Dendritic cell treated with granulocyte-macrophage colony-stimulating factor and Interleukin-4, amounts not matched to agents 40 ng/mL and 50 ng/mL, for 4 days (primary cell): ENCODE measurements at regions not wholly inside any gene's neighbourhood (a gene's known extent, or its start where the extent isn't known, plus 50 kb on each side); places are given as distances from the start of the nearest gene placed in this dataset.

Experiments
- H3K27ac Mint-ChIP-seq: one replicate; pipeline ENCODE4 v1.8.0; 2022; ENCODE audit warnings: mild to moderate bottlenecking, mixed read lengths
- H3K27me3 Mint-ChIP-seq: one replicate; pipeline ENCODE4 v1.8.0; 2022; ENCODE audit warnings: mild to moderate bottlenecking, mixed read lengths
- H3K36me3 Mint-ChIP-seq: one replicate; pipeline ENCODE4 v1.8.0; 2022; ENCODE audit warnings: low read depth, mixed read lengths
- H3K4me1 Mint-ChIP-seq: one replicate; pipeline ENCODE4 v1.8.0; 2022; ENCODE audit warnings: low read depth, mixed read lengths
- H3K4me3 Mint-ChIP-seq: one replicate; pipeline ENCODE4 v1.8.0; 2022; ENCODE audit warnings: mild to moderate bottlenecking, moderate library complexity, mixed read lengths
- H3K9me3 Mint-ChIP-seq: one replicate; pipeline ENCODE4 v1.8.0; 2022; ENCODE audit warnings: mixed read lengths
- intact Hi-C: fragments of 100-400 bp; cut with micrococcal nuclease; formaldehyde crosslinking; loops from one replicate; pipeline ENCODE4 v1.15.0; 2022

DNA sequence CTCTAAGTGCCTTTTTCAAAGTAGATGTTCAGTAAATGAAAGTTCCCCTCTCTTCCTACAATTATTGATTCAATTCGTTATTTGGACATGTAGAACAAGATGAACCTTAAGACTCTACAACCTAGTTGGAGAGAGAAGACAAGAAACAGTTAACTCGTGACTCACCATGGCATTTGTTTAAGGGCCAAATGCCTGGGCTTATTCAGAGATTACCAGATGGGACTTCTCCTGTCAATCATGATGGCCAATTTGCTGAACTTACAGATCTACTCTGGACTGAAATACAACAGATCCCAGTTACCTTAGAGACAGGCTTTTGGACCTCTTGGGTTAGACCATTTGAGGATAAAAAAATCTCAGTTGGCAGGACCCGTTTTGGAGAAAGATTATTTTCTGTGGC lies 93.5 kb downstream of the C1orf94 start:
- peaks cover 4% of the 10 kb centered on the region for H3K27me3 Mint-ChIP-seq
- no peaks in the 10 kb centered on the region for H3K4me1 Mint-ChIP-seq
- no peak overlapping the region for H3K27ac Mint-ChIP-seq
- intact Hi-C loops, result no loop called here
- no peak overlapping the region for H3K4me3 Mint-ChIP-seq
- no peaks in the 10 kb centered on the region for H3K36me3 Mint-ChIP-seq
- no peaks in the 10 kb centered on the region for H3K9me3 Mint-ChIP-seq

DNA sequence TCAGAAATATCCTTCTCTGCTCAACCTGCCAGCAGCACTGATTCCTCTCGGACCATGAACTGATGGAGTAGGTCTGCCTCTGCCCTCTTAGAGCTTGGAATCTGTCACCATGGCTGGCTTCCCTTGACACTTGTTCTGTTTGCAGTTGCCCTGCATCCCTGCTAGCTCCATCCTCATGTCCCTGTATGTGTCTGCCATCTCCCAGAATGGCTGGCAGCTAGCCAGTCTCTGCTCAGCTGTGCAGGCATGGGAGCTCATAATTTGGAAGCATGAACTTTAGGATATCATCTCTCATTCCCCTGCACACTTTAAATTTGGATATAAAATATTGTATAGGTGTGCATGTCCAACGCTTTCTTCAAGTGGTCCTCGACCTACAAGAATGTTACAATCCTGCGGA lies 95.4 kb downstream of the C1orf94 start:
- Mint-ChIP-seq H3K36me3 (no peaks in the 10 kb centered on the region), H3K4me3 (no peak overlapping the region), H3K27ac (no peak overlapping the region), H3K4me1 (no peaks in the 10 kb centered on the region), H3K9me3 (no peaks in the 10 kb centered on the region), H3K27me3 (no peaks in the 10 kb centered on the region)
- intact Hi-C loops, result no loop called here

DNA sequence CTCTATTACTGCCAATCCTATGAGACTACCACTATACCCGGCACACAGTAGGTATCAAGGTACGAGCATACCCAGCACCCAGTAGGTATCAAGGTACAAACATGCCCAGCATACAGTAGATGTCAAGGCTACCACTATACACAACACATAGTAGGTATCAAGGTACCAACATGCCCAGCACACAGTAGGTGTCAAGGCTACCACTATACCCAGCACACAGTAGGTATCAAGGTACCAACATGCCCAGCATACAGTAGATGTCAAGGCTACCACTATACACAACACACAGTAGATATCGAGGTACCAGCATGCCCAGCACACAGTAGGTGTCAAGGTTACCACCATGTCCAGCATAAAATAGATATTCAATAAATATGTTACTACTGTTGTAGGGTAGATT lies 98.4 kb downstream of the C1orf94 start:
- no peaks in the 10 kb centered on the region for H3K27me3 Mint-ChIP-seq
- H3K9me3 Mint-ChIP-seq, result no peaks in the 10 kb centered on the region
- H3K27ac Mint-ChIP-seq, result no peak overlapping the region
- no peak overlapping the region for H3K4me3 Mint-ChIP-seq
- H3K36me3 Mint-ChIP-seq, result no peaks in the 10 kb centered on the region
- no peaks in the 10 kb centered on the region for H3K4me1 Mint-ChIP-seq
- intact Hi-C loops, result no loop called here

DNA sequence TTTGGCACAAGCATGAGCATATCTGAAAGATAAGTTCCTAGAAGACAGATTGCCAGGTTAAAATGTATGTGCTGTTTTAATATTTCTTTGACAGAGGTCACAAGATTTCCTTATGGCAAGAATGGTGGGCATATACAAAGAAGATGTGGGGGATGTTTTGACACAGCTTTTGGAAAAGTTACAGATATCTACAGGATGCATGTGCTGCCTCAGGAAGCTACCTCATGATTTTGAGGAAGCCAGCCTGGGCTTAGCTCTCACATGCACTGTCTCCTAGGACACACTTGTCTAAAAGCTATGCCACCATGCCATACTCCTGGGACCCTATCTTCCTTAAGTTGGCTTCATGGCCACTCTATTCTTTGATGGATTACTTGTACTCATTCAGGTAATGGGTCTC lies 99.9 kb downstream of the C1orf94 start:
- Mint-ChIP-seq H3K4me3 (no peak overlapping the region), H3K27ac (no peak overlapping the region)

DNA sequence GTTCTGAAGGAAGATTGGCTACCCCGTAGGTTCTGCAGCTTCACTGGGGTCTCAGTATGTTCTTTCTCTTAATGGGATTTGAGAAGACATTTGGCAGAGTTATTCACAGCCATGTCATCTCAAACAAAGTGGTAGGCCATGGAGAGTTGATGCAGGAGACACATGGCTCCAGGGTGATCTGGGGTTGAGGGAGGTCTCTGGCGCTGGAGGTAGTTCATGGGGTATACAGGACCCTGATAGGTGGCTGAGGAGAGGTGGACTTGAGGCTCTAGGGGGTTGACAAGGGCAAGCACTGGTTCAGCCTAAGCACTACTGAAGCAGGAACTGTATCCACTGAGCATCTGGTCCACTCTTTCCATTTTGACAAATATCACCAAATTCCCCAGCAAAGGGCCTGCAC lies 100.4 kb downstream of the C1orf94 start:
- Mint-ChIP-seq H3K9me3 (no peaks in the 10 kb centered on the region), H3K36me3 (no peaks in the 10 kb centered on the region), H3K4me3 (no peak overlapping the region), H3K27ac (no peak overlapping the region), H3K4me1 (no peaks in the 10 kb centered on the region), H3K27me3 (no peaks in the 10 kb centered on the region)
- intact Hi-C loops, result no loop called here

More for the DNA sequence above, 99.9 kb downstream of the C1orf94 start:
- Mint-ChIP-seq H3K27me3 (no peaks in the 10 kb centered on the region), H3K36me3 (no peaks in the 10 kb centered on the region), H3K9me3 (no peaks in the 10 kb centered on the region), H3K4me1 (no peaks in the 10 kb centered on the region)
- intact Hi-C loops, result no loop called here

DNA sequence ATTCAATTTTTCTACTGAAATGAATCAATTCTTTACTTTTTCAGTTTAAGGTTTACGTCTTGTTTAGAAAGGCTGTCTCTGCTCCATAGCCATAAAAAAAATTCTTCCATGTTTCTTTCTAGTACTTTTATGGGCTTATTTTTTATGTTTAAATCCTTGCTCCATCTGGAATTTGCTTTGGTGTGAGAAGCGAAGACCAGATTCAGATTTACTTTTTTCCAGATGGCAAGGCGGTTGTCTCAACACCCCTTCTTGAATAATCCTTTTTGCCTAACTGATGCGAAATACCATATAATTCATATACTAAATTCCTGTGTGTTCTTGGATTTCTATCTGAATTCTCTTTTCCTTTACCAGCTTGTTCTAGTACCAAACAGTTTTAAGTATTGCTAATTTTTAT lies 101.5 kb downstream of the C1orf94 start:
- Mint-ChIP-seq H3K27me3 (no peaks in the 10 kb centered on the region), H3K36me3 (no peaks in the 10 kb centered on the region), H3K4me3 (no peak overlapping the region), H3K4me1 (no peaks in the 10 kb centered on the region), H3K9me3 (no peaks in the 10 kb centered on the region), H3K27ac (no peak overlapping the region)
- intact Hi-C loops, result no loop called here

DNA sequence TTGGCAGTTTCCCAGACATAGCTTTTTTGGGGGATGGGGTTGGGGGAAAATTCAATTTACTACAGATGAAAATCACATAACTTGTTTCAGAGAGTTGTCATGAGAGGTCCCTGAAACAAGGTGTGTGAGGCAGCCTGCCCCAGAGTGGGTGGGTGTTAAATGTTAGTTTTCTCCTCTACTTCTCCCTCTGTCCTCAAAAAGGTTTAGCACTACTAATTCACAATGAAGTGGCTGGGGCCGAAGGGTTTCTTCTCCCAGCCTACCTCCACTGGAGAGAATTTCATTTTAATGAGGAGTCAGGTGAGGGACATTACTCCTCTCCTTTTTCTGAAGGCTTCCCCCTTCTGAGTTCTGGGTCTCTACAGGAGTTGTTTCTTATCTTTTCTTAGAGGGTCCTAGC lies 103.3 kb downstream of the C1orf94 start:
- Mint-ChIP-seq H3K27me3 (no peaks in the 10 kb centered on the region), H3K27ac (no peak overlapping the region)

DNA sequence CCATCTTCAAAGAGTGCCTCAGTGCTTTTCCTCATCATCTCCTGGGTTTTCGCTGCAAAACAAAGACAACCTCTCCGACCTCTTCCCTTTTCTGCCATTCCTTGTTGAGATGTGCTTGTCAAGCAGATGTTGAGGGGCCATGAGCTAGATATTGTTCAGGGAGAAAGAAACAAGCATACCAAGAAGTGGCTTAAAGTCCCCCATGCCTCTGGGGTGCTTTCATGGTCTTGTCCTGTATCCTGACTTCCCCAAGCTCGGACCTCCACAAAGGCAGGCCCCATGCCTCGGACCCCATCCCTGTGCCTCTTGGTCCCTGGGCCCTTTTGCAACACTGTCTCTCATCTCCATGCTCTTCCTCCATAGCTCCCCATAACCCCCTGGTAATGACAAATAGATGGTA lies 103.8 kb downstream of the C1orf94 start:
- Mint-ChIP-seq H3K9me3 (no peaks in the 10 kb centered on the region), H3K27me3 (no peaks in the 10 kb centered on the region), H3K27ac (no peak overlapping the region), H3K4me3 (no peak overlapping the region), H3K4me1 (no peaks in the 10 kb centered on the region), H3K36me3 (no peaks in the 10 kb centered on the region)
- intact Hi-C loops, result no loop called here

More for the DNA sequence above, 103.3 kb downstream of the C1orf94 start:
- no peaks in the 10 kb centered on the region for H3K9me3 Mint-ChIP-seq
- intact Hi-C loops, result no loop called here
- H3K4me3 Mint-ChIP-seq, result no peak overlapping the region
- no peaks in the 10 kb centered on the region for H3K4me1 Mint-ChIP-seq
- H3K36me3 Mint-ChIP-seq, result no peaks in the 10 kb centered on the region

DNA sequence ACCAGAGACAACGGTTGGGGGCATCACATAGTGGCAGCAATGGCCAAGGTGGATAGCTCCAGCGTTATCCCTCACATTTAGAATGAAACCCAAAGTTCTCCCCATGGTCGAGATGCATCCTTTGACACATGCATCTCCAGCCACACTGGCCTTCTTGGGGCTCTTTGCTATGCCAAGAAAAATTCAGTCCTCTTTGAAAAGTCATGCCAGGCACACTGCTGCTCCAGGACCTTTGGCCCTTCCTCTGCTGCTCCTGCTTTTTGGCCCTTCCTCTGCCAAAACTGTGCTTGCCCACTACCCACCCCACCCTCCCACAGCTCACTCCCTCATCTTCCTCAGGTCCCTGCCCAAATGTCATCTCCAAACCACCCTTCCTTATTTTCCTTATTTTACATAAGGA lies 106.4 kb downstream of the C1orf94 start:
- intact Hi-C loops, result no loop called here
- no peak overlapping the region for H3K27ac Mint-ChIP-seq
- H3K4me1 Mint-ChIP-seq, result no peaks in the 10 kb centered on the region
- H3K27me3 Mint-ChIP-seq, result no peaks in the 10 kb centered on the region
- H3K36me3 Mint-ChIP-seq, result no peaks in the 10 kb centered on the region
- H3K4me3 Mint-ChIP-seq, result no peak overlapping the region
- no peaks in the 10 kb centered on the region for H3K9me3 Mint-ChIP-seq

DNA sequence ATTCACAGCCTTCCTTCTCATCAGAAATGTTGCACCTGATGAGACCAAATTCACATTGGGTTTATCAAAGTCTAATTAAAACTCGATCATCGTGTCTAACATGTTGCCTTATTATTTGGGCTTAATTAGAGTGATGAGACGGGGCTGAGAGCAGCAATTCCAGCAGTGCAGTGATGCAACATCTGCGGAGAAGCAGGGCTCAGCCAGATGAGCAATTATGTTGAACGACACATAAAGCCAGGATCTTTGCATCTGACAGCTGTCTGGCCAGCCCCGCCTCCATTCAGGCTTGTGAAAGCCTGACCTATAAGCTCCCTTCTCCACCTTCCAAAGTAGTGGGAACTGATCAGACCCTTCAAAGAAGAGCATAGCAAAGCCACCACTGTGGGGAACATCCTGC lies 109.8 kb downstream of the C1orf94 start:
- H3K27ac Mint-ChIP-seq, result no peak overlapping the region
- intact Hi-C loops, result no loop called here

DNA sequence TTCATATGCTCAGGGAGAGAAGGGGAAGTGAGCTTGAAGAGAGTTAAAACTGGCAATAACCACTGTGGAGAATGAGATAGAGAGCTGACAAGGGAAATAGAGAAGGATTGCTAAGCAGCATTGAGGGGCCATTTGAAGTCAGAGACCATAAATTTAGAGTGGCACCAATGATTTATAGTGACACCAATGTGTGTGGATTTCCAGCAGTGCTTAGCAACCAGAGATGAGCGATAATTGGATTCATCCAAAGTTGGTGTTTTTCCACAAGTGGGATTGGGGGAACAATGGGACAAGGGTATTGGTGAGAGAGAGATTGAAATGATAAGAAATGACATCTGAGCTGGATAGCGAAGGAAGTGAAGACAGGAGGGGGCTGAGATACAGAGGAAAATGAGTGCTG lies 114.1 kb downstream of the C1orf94 start:
- intact Hi-C loops, result no loop called here
- H3K27me3 Mint-ChIP-seq, result no peaks in the 10 kb centered on the region
- no peaks in the 10 kb centered on the region for H3K4me1 Mint-ChIP-seq
- no peaks in the 10 kb centered on the region for H3K36me3 Mint-ChIP-seq
- no peaks in the 10 kb centered on the region for H3K9me3 Mint-ChIP-seq
- H3K4me3 Mint-ChIP-seq, result no peak overlapping the region
- H3K27ac Mint-ChIP-seq, result no peak overlapping the region

More for the DNA sequence above, 109.8 kb downstream of the C1orf94 start:
- Mint-ChIP-seq H3K36me3 (no peaks in the 10 kb centered on the region), H3K27me3 (no peaks in the 10 kb centered on the region), H3K4me3 (no peak overlapping the region), H3K4me1 (no peaks in the 10 kb centered on the region), H3K9me3 (no peaks in the 10 kb centered on the region)

DNA sequence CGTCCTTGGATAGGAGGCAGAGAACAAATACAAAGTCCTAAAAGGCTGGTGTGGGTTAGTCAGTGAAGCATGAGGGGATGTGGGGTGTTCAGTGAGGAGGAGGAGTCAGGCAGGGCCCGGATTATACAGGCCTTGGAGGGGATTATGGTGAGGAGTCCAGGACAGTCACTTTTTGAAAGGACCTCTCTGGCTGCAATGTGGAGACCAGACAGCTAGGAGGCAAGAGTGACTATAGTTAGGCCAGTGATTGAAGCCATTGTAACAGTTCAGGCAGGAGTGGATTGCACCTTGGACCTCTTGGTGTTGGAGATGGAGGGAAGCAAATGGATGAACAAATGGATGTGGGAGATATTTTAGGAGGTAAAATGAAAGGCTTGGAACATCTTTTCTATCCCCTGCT lies 115.8 kb downstream of the C1orf94 start:
- Mint-ChIP-seq H3K4me1 (no peaks in the 10 kb centered on the region), H3K4me3 (no peak overlapping the region), H3K27ac (no peak overlapping the region), H3K27me3 (no peaks in the 10 kb centered on the region), H3K9me3 (no peaks in the 10 kb centered on the region), H3K36me3 (no peaks in the 10 kb centered on the region)
- intact Hi-C loops, result no loop called here

DNA sequence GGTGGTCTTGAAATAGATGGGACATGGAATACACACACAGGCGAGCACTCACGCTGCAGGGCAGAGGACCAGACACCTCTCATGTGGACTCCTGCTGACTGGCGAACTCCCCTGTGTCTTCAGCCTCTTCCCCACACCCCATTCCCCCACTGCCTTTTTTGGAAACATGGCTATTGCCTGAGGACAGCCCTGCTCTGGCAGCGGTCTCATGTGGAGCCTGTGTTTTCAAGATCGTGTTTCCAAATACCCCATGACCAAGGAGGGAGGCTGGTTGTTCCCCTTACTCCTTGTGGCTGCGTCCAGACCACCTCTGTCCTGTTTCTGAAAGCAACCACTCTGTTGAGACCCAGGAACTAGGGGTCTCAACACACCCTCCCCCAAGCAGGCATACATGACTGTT lies 119.4 kb downstream of the C1orf94 start:
- Mint-ChIP-seq H3K4me1 (no peaks in the 10 kb centered on the region), H3K4me3 (no peak overlapping the region)

DNA sequence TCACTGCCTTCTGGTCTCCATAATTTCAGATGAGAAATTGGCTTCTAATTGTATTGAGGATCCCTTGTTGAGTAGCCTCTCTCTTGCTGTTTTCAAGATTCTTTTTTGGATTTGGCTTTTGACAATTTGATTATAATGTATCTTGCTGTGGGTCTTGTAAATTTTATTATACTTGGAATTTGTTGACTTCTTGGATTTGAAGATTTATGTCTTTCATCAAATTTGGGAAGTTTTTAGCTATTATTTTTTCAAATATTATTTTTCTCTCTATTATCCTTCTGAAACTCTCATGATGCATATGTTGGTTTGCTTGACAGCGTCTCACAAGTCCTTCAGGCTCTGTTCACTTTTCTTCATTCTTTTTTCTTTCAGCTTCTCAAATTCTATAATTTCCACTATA lies 126.1 kb downstream of the C1orf94 start:
- H3K36me3 Mint-ChIP-seq, result no peaks in the 10 kb centered on the region
- H3K9me3 Mint-ChIP-seq, result peaks cover 28% of the 10 kb centered on the region
- H3K4me1 Mint-ChIP-seq, result no peaks in the 10 kb centered on the region
- H3K4me3 Mint-ChIP-seq, result no peak overlapping the region
- intact Hi-C loops, result no loop called here
- no peak overlapping the region for H3K27ac Mint-ChIP-seq
- H3K27me3 Mint-ChIP-seq, result peaks cover 2% of the 10 kb centered on the region

More for the DNA sequence above, 119.4 kb downstream of the C1orf94 start:
- Mint-ChIP-seq H3K36me3 (no peaks in the 10 kb centered on the region), H3K27me3 (peaks cover 2% of the 10 kb centered on the region), H3K9me3 (no peaks in the 10 kb centered on the region), H3K27ac (no peak overlapping the region)
- intact Hi-C loops, result no loop called here

DNA sequence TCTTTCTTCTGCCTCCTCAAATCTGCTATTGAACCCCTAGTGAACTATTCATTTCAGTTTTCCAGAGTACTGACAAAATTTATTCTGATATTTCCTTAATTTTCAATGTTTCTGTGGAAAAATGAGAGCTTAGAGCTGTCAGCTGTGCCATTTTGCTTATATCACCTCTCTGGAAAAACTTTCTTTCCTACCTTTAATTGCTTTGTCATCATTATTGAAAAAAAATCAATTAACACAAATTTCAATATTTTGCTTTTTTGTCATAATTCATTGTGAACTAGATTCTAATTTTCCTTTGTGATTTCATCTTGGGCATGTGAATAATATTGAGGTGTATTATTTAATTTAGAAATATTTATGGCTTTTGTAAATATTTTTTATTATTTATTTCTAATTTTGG lies 126.5 kb downstream of the C1orf94 start:
- H3K36me3 Mint-ChIP-seq, result no peaks in the 10 kb centered on the region
- H3K4me1 Mint-ChIP-seq, result no peaks in the 10 kb centered on the region
- H3K9me3 Mint-ChIP-seq, result peaks cover 28% of the 10 kb centered on the region
- no peak overlapping the region for H3K4me3 Mint-ChIP-seq
- H3K27me3 Mint-ChIP-seq, result peaks cover 2% of the 10 kb centered on the region
- H3K27ac Mint-ChIP-seq, result no peak overlapping the region
- intact Hi-C loops, result no loop called here
